ENCODE measurements at regions not wholly inside any gene's neighbourhood (a gene's known extent, or its start where the extent isn't known, plus 50 kb on each side); places are given as distances from the start of the nearest gene placed in this dataset.

GRCh38 chr2:146239392-146240135 is 1605.3 kb upstream of the ACVR2A start:
- no peak for DNase-seq

DNA sequence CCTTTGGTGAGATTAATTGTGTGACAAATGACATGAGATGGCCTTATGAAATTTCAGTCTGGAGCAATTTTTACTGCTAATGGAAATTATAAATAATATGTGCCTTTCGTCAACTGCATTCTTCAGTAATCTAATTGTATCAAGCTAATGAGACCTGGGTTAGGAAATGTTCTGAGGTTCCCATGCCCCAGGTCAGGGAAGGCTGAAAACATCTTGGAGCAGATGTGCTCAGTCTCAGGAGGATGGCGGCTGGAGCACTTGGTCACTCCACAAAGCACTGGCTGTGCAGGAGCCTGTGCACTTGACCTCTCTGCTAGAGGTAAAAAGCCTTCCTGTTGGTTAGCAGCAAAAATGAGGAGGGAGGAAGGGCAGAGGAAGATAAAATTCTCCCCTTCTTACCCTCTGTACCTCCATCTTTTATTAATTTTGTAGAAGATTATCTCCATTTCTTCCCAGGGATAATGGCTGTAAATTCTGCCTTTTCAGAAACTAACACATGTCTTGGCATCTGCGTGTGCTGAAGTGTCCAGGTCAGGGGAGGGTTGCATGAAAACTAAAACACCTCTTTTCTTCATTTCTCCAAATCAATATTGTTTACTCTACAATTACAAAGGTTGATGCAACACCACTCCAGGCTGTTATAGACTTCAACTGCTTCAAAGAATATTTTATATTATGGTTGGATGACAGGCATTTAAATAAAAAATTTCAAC is 1606.4 kb upstream of the ACVR2A start:
- no peak for DNase-seq

GRCh38 chr2:146235158-146235557 is 1609.7 kb upstream of the ACVR2A start:
- DNase-seq = no peak

GRCh38 chr2:146229508-146230155 is 1615.2 kb upstream of the ACVR2A start:
- DNase-seq = no peak

- DNase-seq = no peak
Measured at GRCh38 chr2:146228466-146229058, 1616.3 kb upstream of the ACVR2A start.

DNA sequence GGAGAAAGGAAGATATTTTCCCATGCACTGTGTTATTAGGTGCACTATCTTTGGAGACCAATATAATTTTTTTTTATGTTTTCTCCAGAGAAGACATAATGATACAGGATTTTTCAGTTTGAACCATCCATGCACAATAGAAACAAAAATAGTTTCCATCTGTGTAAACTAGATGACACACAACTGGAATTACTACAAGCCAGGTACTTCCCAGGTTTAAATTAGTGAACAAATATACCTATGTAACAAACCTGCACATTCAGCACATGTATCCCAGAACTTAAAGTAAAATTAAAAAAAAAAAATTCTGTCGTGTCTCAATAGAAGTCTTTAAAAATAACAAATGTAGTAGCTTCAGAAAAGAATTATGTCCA is 1616.8 kb upstream of the ACVR2A start:
- DNase-seq = no peak

- no peak for DNase-seq
Measured at GRCh38 chr2:146227152-146228019, 1617.4 kb upstream of the ACVR2A start.

- DNase-seq = no peak
Measured at GRCh38 chr2:146226077-146226476, 1618.8 kb upstream of the ACVR2A start.

GRCh38 chr2:146221826-146222225 is 1623.0 kb upstream of the ACVR2A start:
- DNase-seq = no peak

GRCh38 chr2:146220957-146221356 is 1623.9 kb upstream of the ACVR2A start:
- no peak for DNase-seq

- DNase-seq = no peak
Measured at GRCh38 chr2:146214394-146214929, 1630.4 kb upstream of the ACVR2A start.

DNA sequence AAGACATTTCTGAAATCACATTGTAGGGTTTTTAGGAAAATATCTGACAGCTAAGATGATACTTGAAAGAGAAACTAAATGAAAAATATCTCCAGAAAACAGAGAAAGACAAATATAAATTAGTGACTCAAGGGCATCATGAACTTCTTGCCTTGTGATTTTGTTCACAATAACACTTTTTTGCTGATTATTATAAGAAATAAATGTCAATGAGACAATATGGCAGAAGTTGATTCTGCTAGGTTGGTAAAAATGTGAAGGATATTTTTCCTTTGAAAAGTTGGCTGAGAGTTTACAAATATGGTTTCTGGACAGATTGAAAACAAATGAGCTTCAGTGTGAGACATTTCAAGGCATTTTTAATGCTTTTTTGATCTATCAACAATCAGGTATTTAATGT is 1631.2 kb upstream of the ACVR2A start:
- DNase-seq = no peak

DNA sequence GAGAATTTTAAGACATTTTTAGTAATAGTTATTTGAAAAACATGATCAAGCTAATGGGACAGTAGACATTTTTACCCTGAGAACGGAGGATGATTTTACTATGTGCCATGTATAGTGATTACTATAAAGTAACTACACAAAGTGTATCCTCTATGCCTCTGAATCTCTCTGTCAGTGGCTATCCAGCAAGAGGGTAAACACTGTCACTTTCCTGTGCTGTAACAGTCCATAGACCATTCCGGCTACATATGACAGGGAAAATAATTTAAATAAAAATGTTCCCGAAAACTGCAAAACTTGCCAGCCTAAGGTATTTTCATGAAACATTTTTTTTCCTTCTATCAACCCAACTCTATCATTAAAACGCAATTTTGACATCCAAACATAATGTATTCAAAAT is 1632.2 kb upstream of the ACVR2A start:
- DNase-seq = no peak

GRCh38 chr2:146209842-146210275 is 1635.0 kb upstream of the ACVR2A start:
- no peak for DNase-seq

DNA sequence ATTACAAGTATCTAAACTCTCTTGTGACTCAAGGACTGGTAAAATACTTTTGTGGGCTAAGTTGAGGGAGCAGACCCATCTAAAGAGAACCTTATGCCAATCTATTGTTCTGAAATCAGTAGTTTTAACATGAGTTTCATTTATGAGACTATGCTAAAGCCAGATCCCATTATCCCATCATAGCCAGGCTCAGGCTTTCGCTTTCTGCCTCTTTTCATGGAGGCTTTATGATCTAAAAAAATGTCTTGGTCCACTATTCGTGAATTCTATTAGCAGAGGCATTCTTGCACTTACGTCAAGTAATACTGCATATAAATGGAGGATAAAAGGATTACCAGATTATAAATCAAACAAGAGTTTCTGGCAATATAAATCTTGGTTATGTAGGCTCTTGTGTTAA is 1636.9 kb upstream of the ACVR2A start:
- no peak for DNase-seq

GRCh38 chr2:146207417-146207816 is 1637.4 kb upstream of the ACVR2A start:
- no peak for DNase-seq

- no peak for DNase-seq
Measured at GRCh38 chr2:146203064-146203624, 1641.7 kb upstream of the ACVR2A start.

DNA sequence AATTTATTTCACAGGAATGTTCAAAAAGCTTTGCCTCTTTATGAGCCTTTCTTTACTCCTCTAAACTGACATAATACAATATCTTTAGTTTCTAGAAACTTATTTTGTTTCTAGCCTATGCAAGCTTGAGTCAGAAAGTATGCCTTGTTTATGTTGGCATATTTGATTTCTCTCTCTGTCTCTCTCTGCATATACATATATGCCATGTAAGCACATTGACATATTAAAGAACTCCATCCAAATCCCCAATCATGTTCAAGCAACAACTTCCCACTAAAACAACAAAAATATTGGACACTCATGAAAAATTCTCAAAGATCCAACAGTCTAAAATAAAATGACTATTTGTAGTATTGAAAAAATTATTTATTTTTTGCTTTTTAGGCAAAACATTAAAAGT is 1651.2 kb upstream of the ACVR2A start:
- no peak for DNase-seq

GRCh38 chr2:146189541-146189940 is 1655.3 kb upstream of the ACVR2A start:
- no peak for DNase-seq

- no peak for DNase-seq
Measured at GRCh38 chr2:146173934-146174333, 1654.0 kb upstream of the ZEB2 start.

GRCh38 chr2:146161256-146161882 is 1641.5 kb upstream of the ZEB2 start:
- no peak for DNase-seq

Data from activated T-cell treated with anti-CD3 and anti-CD28 coated beads, Interleukin-2, amount 50 U/mL, for 1 hour (primary cell).